BE2C (cell line): ENCODE measurements at regions not wholly inside any gene's neighbourhood (a gene's known extent, or its start where the extent isn't known, plus 50 kb on each side); places are given as distances from the start of the nearest gene placed in this dataset.

Experiments used
- DNase-seq: peaks from one replicate; pipeline ENCODE4 v3.0.0-alpha.2; 2020
- H3K27me3 ChIP-seq: fragments of 250-450 bp; sonication (Bioruptor Pico); 2 replicates; pipeline ENCODE4 v1.5.1; 2020; ENCODE audit warnings: mild to moderate bottlenecking
- H3K36me3 ChIP-seq: fragments of 250-450 bp; sonication (Bioruptor Pico); 2 replicates; pipeline ENCODE4 v1.5.1; 2020; ENCODE audit warnings: mild to moderate bottlenecking
- H3K4me1 ChIP-seq: fragments of 250-450 bp; sonication (Bioruptor Pico); 2 replicates; pipeline ENCODE4 v1.5.1; 2020
- H3K4me3 ChIP-seq: 2 replicates; pipeline ENCODE4 v1.5.1; 2011; ENCODE audit warnings: low read depth, low read length
- H3K9me3 ChIP-seq: fragments of 250-450 bp; sonication (Bioruptor Pico); 2 replicates; pipeline ENCODE4 v1.5.1; 2020
- TF ChIP-seq, protein P1 (sequence below): IDR thresholded peaks from 2 replicates; pipeline ENCODE4 v1.5.1; 2012; ENCODE audit warnings: mild to moderate bottlenecking, low read depth, low read length

DNA sequence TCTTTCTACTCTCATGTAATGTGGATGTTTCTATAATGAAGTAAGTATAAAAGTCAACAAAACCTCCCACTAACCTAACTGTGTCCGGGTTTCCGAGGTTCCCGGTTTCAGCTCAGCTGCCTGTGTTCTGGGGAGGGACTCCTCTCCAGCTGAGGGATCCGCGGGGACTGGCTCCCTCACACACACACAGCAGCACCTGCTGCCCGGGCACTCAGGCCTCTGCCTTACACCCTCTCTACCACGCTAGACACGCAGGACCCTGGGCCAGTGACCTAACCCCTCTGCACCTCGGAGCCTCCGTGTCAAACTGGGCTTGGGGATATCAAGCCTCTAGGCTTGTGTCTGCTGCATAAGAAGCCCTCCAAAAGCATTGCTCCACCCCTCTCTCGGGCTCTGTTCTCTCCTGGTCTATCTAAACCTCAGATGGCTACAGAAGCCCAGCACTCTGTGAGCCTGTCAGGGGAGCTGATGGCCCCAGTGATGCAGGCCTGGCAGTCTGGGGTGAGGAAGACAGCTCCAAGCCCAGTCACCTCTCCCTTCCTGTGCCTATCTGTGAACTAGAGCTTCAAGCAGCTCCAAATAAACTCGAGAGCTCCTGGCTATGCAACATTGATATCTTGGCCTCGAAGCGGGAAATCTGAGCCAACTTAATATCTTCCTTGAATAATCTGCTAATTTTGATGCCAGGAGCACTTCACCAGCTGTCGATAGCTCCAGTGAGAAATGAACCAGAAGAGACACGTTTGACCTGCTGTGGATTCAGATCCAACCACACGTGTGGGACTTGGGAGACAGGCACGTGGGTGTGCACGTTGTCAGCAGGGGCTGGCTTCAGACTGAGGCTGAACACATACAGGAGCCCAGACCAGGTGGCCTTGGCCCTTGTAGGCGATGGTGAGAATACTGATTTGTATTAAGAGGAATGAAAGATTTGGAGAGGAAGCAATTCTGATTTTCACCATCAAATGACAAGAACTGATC, 232.7 kb upstream of the B3GAT1 start:
- H3K27me3 ChIP-seq, result peaks cover 44% of the 10 kb centered on the region
- DNase-seq, result no peak
- H3K4me3 ChIP-seq, result no peak overlapping the region
- no peaks in the 10 kb centered on the region for H3K36me3 ChIP-seq
- no peaks in the 10 kb centered on the region for H3K9me3 ChIP-seq
- TF ChIP-seq, protein P1, sequence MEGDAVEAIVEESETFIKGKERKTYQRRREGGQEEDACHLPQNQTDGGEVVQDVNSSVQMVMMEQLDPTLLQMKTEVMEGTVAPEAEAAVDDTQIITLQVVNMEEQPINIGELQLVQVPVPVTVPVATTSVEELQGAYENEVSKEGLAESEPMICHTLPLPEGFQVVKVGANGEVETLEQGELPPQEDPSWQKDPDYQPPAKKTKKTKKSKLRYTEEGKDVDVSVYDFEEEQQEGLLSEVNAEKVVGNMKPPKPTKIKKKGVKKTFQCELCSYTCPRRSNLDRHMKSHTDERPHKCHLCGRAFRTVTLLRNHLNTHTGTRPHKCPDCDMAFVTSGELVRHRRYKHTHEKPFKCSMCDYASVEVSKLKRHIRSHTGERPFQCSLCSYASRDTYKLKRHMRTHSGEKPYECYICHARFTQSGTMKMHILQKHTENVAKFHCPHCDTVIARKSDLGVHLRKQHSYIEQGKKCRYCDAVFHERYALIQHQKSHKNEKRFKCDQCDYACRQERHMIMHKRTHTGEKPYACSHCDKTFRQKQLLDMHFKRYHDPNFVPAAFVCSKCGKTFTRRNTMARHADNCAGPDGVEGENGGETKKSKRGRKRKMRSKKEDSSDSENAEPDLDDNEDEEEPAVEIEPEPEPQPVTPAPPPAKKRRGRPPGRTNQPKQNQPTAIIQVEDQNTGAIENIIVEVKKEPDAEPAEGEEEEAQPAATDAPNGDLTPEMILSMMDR, result no peak
- H3K4me1 ChIP-seq, result no peaks in the 10 kb centered on the region

DNA sequence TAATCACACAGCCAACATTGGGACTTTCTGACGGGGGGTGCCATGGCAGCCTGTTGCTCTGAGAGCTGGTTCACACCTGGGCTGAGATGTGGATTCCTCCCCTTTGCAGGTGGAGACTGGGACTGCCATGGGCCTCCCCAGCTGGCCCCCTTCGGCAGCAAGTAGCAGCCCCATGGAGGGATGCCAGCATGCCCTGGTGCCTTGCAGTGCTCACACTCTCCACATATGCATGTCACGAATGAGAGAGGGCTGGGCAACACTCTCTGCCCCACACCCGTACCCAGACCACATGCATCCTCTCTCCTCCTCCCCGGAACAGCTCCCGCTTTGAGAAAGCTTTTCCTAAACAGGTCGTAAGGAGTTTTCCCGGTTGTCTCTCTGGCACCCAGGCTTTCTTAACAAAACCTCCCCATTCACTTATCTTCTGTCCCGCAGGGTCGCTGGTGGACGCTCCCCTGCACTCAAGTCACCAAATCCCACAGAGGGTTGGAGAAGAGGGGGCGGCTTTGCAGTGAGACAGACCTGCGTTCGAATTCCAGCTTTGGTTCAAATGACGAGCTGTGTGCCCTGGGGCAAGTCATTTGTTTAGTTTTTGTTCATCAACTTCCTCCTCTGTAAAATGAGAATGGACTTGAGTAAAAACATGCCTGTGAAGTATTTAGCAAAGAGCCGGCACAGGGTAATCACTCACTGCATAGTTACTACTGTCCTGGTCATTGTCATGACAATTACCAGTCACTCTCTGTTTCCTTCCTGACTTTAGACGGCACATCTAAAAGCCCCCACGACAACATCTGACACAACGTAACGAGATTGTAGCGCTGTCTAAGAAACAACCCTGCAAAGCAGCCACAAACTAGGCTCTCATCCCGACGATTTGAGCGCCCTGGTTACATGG, 231.3 kb upstream of the B3GAT1 start:
- Histone ChIP-seq H3K27me3 (peaks cover 44% of the 10 kb centered on the region), H3K9me3 (no peaks in the 10 kb centered on the region), H3K36me3 (no peaks in the 10 kb centered on the region), H3K4me3 (no peak overlapping the region), H3K4me1 (no peaks in the 10 kb centered on the region)
- TF ChIP-seq, protein P1, result no peak
- no peak for DNase-seq

DNA sequence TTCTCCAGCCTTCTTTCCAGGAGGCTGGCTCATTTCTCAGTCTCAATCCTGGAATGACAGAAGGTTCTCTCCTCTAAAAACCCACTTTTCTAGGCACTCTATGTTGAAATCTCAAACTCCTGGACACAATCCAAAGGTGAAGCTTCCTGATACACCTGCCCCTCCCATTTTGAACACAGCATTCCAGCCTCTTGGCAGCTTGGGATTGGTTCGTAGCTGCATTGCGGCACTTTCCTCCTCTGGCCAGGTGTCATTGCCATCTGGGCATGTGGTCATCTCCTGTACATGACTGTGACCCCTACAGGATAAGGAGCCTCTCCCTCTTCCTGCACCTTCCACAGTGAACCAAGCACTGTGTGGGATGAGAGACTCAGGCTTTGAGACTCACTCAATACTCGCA, 230.2 kb upstream of the B3GAT1 start:
- peaks cover 44% of the 10 kb centered on the region for H3K27me3 ChIP-seq
- H3K4me1 ChIP-seq, result no peaks in the 10 kb centered on the region
- no peaks in the 10 kb centered on the region for H3K36me3 ChIP-seq
- no peak for DNase-seq
- no peaks in the 10 kb centered on the region for H3K9me3 ChIP-seq
- TF ChIP-seq, protein P1, result no peak
- no peak overlapping the region for H3K4me3 ChIP-seq

DNA sequence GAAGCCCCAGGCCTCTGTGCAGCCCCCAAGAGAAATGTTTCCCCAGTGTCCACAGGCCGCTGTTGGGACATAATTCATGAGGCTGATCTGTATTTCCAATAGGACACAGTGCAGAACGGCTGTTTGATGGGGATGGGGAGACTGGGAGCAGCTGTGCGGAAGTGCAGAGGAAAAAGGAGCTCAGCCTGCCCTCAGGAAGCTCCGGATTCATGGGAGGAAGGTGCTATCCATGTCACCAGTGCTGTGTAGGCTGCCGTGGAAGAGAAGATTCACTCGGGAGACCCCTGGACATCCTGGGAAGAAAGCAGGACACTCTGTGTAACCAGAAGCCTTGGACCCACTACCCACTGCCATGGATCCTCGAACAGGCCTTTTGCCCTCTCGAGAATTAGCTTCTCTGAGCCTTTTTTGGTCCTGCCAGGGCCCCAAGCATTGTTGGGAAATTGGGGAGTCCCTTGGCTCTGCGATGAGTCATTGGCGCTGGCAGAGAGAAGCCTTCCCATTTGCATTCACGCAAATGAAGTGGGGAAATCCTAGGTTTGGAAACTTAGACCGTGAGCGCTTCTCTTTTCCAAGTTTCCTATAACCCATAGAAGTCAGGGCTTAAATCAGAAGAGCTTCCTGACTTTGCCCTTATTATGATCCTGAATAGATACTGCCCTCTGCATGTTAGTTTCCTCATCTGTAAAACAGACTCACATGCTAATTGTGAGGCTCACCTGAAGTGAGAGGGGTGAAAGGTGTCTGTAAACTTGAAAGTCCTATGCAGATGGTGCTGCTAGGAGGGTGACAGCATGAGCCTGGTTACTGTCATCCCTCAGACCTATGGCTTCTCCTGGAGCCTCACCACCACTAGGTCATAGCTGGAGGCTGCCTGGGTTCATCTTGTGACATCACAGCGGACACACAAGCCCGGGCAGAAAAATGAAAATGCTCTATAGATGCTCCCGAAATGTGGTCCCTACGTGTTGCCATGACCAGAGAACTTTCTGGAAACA, 229.2 kb upstream of the B3GAT1 start:
- Histone ChIP-seq H3K27me3 (peaks cover 45% of the 10 kb centered on the region), H3K4me3 (no peak overlapping the region), H3K4me1 (no peaks in the 10 kb centered on the region), H3K36me3 (no peaks in the 10 kb centered on the region), H3K9me3 (no peaks in the 10 kb centered on the region)
- no peak for DNase-seq
- TF ChIP-seq, protein P1, result no peak

DNA sequence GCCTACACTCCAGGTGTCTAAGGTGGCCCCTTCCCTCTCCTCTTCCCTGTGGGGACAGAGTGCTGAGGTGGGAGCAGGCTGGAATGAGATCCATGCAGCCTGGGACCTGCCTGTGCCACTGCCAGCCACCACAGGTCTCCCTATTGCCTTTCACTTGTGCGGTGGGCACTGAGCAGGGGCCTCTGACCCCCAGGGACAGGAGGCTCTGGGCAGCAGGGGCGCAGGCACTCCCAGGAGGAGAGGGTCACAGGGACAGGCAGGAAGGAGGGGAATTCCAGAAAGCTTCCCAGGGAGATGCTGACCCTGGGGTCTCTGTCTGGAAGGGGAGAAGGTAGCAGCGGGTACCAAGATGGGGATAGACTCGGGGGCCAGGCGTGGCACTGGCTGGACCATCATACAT, 228.5 kb upstream of the B3GAT1 start:
- H3K36me3 ChIP-seq, result no peaks in the 10 kb centered on the region
- TF ChIP-seq, protein P1, result no peak
- peaks cover 47% of the 10 kb centered on the region for H3K27me3 ChIP-seq
- no peak for DNase-seq
- no peaks in the 10 kb centered on the region for H3K4me1 ChIP-seq
- no peak overlapping the region for H3K4me3 ChIP-seq
- no peaks in the 10 kb centered on the region for H3K9me3 ChIP-seq
